Stomach (tissue), 8 donors: ENCODE measurements at regions not wholly inside any gene's neighbourhood (a gene's known extent, or its start where the extent isn't known, plus 50 kb on each side); places are given as distances from the start of the nearest gene placed in this dataset.
"Not testable (repeated sequence)": the region's sequence is repeated elsewhere in the genome, so short reads cannot be mapped to it uniquely, and the experiment has no call there.

ENCODE experiments used
- DNase-seq, 2 donors: peaks; one replicate each; pipeline versions ENCODE4 v3.0.0 to v3.0.0-alpha.2; 2013 to 2019
- H3K27ac ChIP-seq, 5 donors: fragments of 200-600 bp in 4 of 5; sonication (generic) in 4 of 5; one replicate each; pipeline ENCODE4 v1.5.1; 2013 to 2019; ENCODE audit warnings: mild to moderate bottlenecking in 1 of 5, moderate library complexity in 1 of 5
- H3K27me3 ChIP-seq, 3 donors: fragments of 200-600 bp; sonication (generic); one replicate each; pipeline ENCODE4 v1.5.1; 2017 to 2019; ENCODE audit warnings: mixed run types in 1 of 3
- H3K36me3 ChIP-seq, 4 donors: fragments of 200-600 bp; sonication (generic); 1 replicate in 3 of 4; 2 replicates in 1 of 4; pipeline ENCODE4 v1.5.1; 2016 to 2019
- H3K4me1 ChIP-seq, 4 donors: fragments of 200-600 bp; sonication (generic); one replicate each; pipeline ENCODE4 v1.5.1; 2016 to 2019
- H3K4me3 ChIP-seq, 4 donors: fragments of 200-600 bp; sonication (generic) in 3 of 4; one replicate each; pipeline ENCODE4 v1.5.1; 2016 to 2019; ENCODE audit warnings: mild to moderate bottlenecking in 1 of 4
- H3K9me3 ChIP-seq, 4 donors: fragments of 200-600 bp; sonication (generic); one replicate each; pipeline ENCODE4 v1.5.1; 2016 to 2019
- EP300 ChIP-seq: sonication (generic); formaldehyde crosslinking; IDR thresholded peaks from one replicate; pipeline ENCODE4 v1.6.1; 2017; ENCODE audit warnings: antibody characterized with exemption
- POLR2A ChIP-seq, 4 donors: fragments of 450-650 bp; IDR thresholded peaks; one replicate each; pipeline ENCODE4 v1.6.1; 2016; ENCODE audit warnings: antibody characterized with exemption in 4 of 4, control low read depth in 2 of 4, mild to moderate bottlenecking in 1 of 4, moderate library complexity in 1 of 4
- POLR2AphosphoS5 ChIP-seq, 3 donors: sonication (generic); formaldehyde crosslinking; IDR thresholded peaks; one replicate each; pipeline ENCODE4 v1.6.1; 2016; ENCODE audit warnings: antibody characterized with exemption in 3 of 3
- WGBS, 5 donors: extraction: QIAGEN DNeasy Blood & Tissue Kit in 3 of 5; methylation state at CpG; one replicate each; pipeline versions ENCODE4 v1.1.5 to v1.1.7; 2013 to 2018; 5-methylcytosine and 5-hydroxymethylcytosine counted together
- intact Hi-C: fragments of 100-400 bp; cut with DNase I; formaldehyde crosslinking; loops from one replicate; pipeline ENCODE4 v1.15.1; 2023; ENCODE audit warnings: low total_unique reads
- TF ChIP-seq, protein P1 (sequence below), 7 experiments: fragments of 450-650 bp in 4 of 7; fragments of 200-600 bp in 3 of 7; sonication (generic) in 3 of 7; IDR thresholded peaks; one replicate each; pipeline ENCODE4 v1.5.1; 2016 to 2019; ENCODE audit warnings: antibody characterized with exemption in 7 of 7, control low read depth in 2 of 7, mild to moderate bottlenecking in 1 of 7
- donor health status: healthy with polysubstance abuse.
- donor health status: Bipolar disorder and iron deficiency.
- donor health status: healthy.

DNA sequence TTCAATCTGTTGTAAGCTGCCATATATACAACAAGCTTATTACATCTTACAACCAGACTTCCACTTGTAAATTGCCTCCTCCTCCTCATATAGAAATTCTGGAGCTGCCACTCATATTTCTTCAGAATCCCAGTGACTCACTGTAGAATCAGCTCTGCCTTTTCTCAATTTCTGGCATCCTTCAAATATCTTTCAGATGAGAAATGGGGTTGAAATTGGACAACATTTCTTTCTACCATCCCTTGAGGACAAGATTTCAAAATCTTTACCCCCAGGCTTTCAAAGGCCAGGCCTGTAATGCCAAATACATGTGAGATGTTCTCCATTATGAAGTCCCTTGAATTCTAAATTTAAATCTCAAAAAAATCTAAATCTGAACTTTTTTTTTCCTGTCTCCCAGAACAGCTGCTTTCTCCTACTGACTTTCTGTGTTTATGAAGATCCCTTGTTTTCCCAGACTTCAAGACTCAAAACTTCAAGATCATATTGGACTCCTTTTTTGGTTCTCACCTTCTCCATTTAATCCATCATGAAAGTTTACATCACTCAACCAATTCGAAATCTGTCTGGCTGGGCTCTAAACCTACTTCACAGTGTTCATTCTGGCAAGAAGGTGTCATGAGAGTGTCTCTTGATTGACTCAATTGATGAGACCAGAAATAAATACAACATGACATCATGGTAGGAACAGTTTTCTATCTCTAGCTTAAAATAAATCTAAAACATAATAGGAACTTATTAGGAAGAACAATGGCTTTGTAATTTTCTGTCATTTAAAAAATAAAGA is 109.8 kb downstream of the HMHB1 start:
- Histone ChIP-seq H3K27ac (no peak overlapping the region), H3K4me3 (no peak overlapping the region), H3K36me3 (no peaks in the 10 kb centered on the region), H3K27me3 (no peaks in the 10 kb centered on the region), H3K4me1 (no peaks in the 10 kb centered on the region), H3K9me3 (no peaks in the 10 kb centered on the region)
- WGBS, 5 donors: 72 to 88% (median 80%) methylated on average over 1 of the region's 1 CpG
- intact Hi-C loops: no loop called here
- TF ChIP-seq POLR2AphosphoS5 (IDR thresholded peaks at IDR 0.05) (no peak), POLR2A (IDR thresholded peaks at IDR 0.05) (no peak), EP300 (no peak)
- TF ChIP-seq, protein P1, sequence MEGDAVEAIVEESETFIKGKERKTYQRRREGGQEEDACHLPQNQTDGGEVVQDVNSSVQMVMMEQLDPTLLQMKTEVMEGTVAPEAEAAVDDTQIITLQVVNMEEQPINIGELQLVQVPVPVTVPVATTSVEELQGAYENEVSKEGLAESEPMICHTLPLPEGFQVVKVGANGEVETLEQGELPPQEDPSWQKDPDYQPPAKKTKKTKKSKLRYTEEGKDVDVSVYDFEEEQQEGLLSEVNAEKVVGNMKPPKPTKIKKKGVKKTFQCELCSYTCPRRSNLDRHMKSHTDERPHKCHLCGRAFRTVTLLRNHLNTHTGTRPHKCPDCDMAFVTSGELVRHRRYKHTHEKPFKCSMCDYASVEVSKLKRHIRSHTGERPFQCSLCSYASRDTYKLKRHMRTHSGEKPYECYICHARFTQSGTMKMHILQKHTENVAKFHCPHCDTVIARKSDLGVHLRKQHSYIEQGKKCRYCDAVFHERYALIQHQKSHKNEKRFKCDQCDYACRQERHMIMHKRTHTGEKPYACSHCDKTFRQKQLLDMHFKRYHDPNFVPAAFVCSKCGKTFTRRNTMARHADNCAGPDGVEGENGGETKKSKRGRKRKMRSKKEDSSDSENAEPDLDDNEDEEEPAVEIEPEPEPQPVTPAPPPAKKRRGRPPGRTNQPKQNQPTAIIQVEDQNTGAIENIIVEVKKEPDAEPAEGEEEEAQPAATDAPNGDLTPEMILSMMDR (IDR thresholded peaks at IDR 0.05): no peak
- DNase-seq: no peak

DNA sequence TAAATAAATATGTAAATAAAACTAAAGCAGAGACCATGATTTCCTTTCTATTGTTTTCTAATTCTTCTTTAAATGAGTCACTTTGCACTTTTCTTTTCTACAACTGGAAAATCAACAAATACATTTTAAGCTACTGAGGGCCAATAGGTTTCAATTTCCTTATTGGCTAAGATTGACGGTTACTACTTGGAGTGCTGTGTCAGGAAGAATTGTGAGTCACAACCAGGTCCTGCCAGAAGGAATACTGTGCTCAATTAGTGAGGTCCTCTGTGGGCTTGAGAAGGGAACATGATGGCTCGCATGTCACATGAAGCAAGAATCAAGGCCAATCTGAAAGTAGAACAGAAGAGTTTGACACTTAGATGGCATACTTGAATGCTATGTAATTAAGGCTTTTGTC is 110.8 kb downstream of the HMHB1 start:
- no peaks in the 10 kb centered on the region for H3K9me3 ChIP-seq
- WGBS, 5 donors: 60 to 66% (median 62%) methylated on average over 2 of the region's 2 CpGs
- H3K27me3 ChIP-seq: no peaks in the 10 kb centered on the region
- no peak overlapping the region for H3K27ac ChIP-seq
- TF ChIP-seq, protein P1 (IDR thresholded peaks at IDR 0.05): no peak
- TF ChIP-seq POLR2AphosphoS5 (IDR thresholded peaks at IDR 0.05) (no peak), EP300 (no peak), POLR2A (IDR thresholded peaks at IDR 0.05) (no peak)
- no peaks in the 10 kb centered on the region for H3K4me1 ChIP-seq
- intact Hi-C loops: no loop called here
- H3K36me3 ChIP-seq: no peaks in the 10 kb centered on the region
- DNase-seq: no peak
- no peak overlapping the region for H3K4me3 ChIP-seq

DNA sequence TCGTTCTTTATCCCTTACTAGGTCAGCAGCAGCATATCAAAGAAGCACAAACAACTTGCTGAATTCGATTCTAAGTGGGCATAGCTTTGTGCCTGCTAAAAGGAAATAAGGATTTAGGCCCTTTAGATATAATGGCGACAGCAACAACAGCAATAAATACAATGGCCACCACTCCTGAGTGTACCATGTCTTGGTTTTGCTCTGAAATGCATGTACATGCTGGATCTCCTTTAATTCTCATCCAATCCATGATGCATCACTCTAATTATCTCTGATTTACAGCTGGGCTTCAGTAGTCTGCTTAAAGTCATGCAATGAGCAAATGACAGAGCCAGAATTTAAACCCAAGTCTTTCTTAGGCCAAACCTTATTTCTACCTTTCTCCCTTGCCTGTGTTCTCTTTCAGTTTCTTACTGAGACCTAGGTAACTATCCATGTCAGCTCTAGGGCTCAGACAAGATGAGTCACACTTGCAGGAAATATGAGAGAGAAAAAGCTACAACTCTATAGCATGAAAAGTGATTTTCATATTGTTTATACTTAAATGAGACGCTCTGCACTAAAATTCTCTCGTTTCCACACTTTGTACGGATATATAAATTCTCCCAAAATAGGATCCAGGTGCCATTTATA is 111.8 kb downstream of the HMHB1 start:
- H3K9me3 ChIP-seq: no peaks in the 10 kb centered on the region
- 71 to 85% (median 79%) methylated on average over 6 of the region's 6 CpGs for WGBS, 5 donors
- no peaks in the 10 kb centered on the region for H3K27me3 ChIP-seq
- H3K36me3 ChIP-seq: no peaks in the 10 kb centered on the region
- TF ChIP-seq, protein P1 (IDR thresholded peaks at IDR 0.05): no peak
- TF ChIP-seq EP300 (no peak), POLR2AphosphoS5 (IDR thresholded peaks at IDR 0.05) (no peak), POLR2A (IDR thresholded peaks at IDR 0.05) (no peak)
- intact Hi-C loops: no loop called here
- no peak for DNase-seq
- H3K4me1 ChIP-seq: no peaks in the 10 kb centered on the region
- no peak overlapping the region for H3K4me3 ChIP-seq
- H3K27ac ChIP-seq: no peak overlapping the region

DNA sequence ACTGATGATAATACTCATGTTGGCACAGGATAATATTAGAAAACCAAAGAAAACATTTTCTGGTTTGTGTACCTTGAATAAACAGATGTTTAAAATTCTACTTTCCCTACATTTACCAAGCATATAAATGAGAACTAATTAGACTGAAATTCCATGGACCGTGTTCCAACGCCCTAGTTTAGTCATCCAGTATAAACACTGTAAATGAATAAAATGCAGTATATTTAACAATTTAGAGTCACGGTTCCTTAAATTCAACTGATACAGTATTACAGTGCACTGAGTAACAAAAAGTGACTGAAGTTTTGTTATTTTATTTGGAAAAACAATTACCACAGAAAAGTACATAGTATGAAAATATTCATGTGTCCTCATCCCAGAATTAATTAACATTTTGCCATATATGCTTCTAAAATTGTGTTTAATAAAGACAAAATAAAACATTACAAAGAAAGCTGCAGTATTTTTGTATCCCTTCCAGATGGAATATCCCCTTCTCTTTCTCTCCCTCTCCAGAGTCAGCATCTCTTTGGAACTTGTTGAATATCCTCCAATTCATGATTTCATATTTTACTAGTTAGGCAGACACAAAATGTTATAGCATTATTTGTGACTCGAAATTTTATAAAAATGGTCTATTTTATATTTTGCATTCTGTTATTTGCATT is 112.5 kb downstream of the HMHB1 start:
- no peak overlapping the region for H3K27ac ChIP-seq
- H3K9me3 ChIP-seq: no peaks in the 10 kb centered on the region
- H3K36me3 ChIP-seq: no peaks in the 10 kb centered on the region
- intact Hi-C loops: no loop called here
- no peak for DNase-seq
- TF ChIP-seq EP300: no peak
- H3K4me1 ChIP-seq: no peaks in the 10 kb centered on the region
- no peak overlapping the region for H3K4me3 ChIP-seq
- WGBS, 5 donors: 62 to 79% (median 69%) methylated on average over 4 of the region's 4 CpGs
- no peaks in the 10 kb centered on the region for H3K27me3 ChIP-seq

DNA sequence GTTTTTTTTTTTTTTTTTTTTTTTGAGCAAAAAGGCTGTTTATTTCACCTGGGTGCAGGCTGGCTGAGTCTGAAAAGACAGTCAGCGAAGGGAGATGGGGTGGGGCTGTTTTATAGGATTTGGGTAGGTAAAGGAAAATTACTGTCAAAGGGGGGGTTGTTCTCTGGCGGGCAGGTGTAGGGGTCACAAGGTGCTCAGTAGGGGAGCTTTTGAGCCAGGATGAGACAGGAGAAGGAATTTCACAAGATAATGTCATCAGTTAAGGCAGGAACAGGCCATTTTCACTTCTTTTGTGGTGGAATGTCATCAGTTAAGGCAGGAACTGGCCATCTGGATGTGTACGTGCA is 113.0 kb downstream of the HMHB1 start:
- H3K4me1 ChIP-seq, DNase-seq, H3K27me3 ChIP-seq, H3K27ac ChIP-seq, H3K9me3 ChIP-seq, intact Hi-C loops, H3K4me3 ChIP-seq, H3K36me3 ChIP-seq: not testable (repeated sequence)
- 81 to 93% (median 90%) methylated on average over 2 to 3 of the region's 3 CpGs for WGBS, 5 donors
